ENCODE measurements at regions not wholly inside any gene's neighbourhood (a gene's known extent, or its start where the extent isn't known, plus 50 kb on each side); places are given as distances from the start of the nearest gene placed in this dataset.

DNA sequence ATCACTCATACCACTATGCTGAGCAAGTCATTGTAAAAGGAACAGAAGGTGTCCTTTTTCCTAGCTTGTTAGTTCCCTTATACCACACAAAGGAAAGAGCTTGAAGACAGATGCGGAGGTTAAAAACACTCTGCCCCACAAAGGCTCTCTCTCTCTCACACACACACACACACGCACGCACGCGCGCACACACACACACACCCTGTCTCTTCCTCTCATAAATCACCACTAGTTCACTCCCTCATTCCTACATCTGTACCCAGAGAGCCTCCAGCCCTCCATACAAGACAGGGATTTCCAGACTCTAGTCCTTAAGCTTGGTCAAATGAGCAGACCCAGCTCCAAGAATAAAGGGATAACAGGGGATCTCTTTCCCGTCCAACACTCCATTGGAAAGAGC is 120.1 kb upstream of the THBS1 start:
- intact Hi-C loops (cut with micrococcal nuclease), result no loop called here

GRCh38 chr15:39461536-39462130 is 119.2 kb upstream of the THBS1 start:
- intact Hi-C loops (cut with micrococcal nuclease), result no loop called here

GRCh38 chr15:39462691-39463090 is 118.2 kb upstream of the THBS1 start:
- intact Hi-C loops (cut with micrococcal nuclease), result no loop called here

DNA sequence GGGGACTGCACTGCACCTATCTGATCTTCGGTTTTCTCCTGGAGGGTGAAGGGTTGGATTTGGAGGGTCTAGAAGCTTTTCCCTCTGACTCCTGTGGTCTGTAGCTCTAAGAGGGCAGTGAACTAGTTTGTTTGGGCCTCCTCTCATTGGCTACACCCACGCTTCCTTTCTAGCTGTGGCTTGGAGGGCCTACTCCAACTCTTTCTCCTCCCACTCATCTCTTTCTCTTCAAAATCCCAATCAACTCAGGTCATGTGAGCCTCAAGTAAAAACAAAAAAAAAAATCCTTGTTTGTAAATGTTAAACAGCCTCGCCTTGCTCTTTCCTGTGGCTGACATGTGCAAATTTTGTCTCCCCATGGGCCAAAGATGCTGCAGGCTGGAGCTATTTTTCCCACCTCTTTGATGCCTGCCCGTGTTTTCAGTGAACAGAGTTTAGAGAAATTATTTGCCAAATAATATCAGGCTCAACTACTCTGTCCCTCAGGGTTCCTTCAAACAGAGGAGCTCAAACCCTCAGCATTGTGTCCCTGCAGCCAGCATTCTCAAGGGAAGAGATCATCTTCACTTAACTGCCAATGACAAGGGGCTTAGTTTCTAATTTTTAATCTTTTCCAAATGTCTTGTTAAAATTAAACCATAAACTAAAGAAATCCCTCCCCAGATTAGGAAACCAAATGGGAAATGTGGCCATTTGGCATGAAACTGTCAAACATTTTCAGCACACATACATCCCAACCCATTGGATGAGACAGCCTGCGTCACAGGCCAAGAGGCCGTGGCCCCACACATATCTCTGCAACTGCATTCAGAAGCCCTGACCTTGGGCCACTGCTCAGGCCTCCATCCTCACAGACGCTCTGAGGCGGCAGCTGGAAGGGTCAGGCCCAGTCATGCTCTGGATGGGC is 114.8 kb upstream of the THBS1 start:
- intact Hi-C loops (cut with micrococcal nuclease), result no loop called here

DNA sequence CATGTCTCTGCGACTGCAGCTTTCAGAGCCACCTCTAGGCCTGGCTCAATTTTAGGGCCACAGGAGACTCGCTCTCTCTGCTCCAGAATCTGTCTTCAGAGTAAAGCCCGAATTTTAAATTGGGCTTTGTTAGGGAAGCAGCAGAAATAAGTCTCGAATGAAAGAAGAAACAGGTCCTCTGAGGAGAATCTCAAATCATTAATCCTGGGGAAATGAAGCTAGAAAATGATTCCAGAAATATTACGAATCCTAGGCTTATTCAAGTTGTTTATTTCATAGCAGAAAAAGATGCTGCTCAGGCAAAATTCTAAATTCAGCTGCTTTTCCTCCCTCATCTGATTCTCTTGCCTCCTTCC is 114.2 kb upstream of the THBS1 start:
- intact Hi-C loops (cut with micrococcal nuclease), result no loop called here

- intact Hi-C loops (cut with micrococcal nuclease), result no loop called here
These were observed 112.5 kb upstream of the THBS1 start for GRCh38 chr15:39468331-39468730.

- intact Hi-C loops (cut with micrococcal nuclease), result no loop called here
These were observed 112.1 kb upstream of the THBS1 start for GRCh38 chr15:39468828-39469227.

GRCh38 chr15:39471785-39472574 is 108.9 kb upstream of the THBS1 start:
- intact Hi-C loops (cut with micrococcal nuclease), result no loop called here

DNA sequence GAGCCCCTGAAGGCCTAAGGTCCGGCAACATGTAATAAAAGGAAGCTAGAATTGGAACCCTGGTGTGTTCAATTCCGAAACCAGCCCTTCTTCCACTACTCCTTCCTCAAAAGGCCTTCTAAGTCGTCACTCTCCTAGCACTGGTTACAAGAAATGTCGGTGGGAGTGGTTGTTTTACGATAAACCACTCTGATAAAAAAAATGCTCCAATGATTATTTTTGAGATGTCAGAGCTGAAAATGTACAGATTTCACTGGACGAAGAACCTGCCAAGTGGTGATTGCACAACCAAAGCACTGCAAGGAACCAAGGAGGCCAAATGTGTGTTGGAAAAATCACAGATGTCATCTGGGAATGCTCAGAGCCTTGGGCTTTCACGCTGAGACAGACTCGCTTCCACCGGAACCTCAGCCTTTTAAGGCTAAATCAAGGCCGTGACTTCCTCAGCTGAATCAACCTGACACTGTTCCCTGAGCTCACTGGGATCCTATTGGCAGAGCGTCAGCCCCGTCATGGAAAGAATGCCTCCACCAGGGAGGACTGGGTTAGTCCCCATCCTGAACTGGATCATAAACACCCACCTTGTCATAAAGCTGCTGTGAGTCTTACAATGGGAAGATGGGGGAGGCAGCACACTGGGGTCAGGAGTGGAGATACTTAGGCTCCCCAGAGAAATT is 108.1 kb upstream of the THBS1 start:
- intact Hi-C loops (cut with micrococcal nuclease), result no loop called here

- intact Hi-C loops (cut with micrococcal nuclease), result no loop called here
These were observed 107.5 kb upstream of the THBS1 start for GRCh38 chr15:39473298-39473947.

DNA sequence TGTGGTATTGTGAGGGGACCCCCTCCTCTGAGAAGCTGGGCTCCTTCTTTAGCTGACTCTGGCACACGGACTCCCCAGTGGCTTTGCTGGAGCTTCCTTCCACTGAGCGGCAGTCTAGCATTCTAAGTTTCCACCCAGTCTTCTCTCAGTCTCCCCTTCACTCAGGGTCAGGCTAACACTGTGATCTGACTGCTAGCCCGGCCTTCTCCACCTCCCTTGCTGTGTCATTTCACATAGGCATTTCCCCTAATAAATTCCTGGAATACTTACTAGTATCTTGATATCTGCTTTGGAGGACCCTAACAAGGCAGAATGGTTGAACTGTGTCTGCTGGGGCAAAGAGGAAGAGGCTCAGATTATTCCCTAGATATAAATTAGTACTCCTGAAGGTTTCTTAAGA is 106.2 kb upstream of the THBS1 start:
- intact Hi-C loops (cut with micrococcal nuclease), result no loop called here

DNA sequence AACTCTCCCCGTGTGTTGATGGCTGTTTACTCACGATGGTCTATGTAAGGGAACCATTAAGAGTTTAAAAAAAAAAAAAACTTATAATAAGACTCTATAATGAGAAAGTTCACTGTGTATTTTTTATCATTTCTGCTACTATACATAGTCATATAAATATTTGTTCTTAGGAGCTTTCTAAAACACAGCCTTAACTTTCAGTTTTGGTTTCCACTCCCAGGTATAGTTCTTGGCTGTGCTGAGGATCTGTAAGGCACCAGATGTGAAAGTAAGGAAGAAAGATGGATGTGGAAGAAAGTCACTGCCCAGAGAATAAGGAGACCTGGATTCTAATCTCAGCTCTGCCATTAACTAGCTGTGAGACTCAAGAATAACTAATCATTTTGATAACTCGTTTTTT is 101.9 kb upstream of the THBS1 start:
- intact Hi-C loops (cut with micrococcal nuclease), result no loop called here

DNA sequence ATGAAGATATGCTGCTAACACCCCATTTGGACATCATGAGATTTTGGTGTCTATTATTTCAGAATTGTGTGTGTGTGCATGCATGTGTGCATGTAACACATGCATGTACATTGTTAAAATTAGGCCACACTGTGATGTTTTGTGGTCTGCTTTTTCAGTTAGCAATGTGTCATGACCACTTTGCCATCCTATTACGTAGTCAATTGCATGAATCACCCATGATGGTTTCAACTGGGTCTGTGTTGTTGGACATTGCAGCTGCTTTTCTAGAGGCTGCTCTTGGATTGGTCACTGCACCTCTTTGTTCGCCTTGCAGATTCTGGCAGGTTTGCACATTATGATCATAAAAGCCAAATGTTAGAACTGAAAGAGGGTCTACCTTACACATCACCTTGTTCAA is 101.0 kb upstream of the THBS1 start:
- intact Hi-C loops (cut with micrococcal nuclease), result no loop called here

GRCh38 chr15:39482459-39482858 is 98.4 kb upstream of the THBS1 start:
- intact Hi-C loops (cut with micrococcal nuclease), result no loop called here

GRCh38 chr15:39486621-39487457 is 94.0 kb upstream of the THBS1 start:
- intact Hi-C loops (cut with micrococcal nuclease), result no loop called here

- intact Hi-C loops (cut with micrococcal nuclease), result no loop called here
These were observed 93.5 kb upstream of the THBS1 start for GRCh38 chr15:39487458-39487735.

DNA sequence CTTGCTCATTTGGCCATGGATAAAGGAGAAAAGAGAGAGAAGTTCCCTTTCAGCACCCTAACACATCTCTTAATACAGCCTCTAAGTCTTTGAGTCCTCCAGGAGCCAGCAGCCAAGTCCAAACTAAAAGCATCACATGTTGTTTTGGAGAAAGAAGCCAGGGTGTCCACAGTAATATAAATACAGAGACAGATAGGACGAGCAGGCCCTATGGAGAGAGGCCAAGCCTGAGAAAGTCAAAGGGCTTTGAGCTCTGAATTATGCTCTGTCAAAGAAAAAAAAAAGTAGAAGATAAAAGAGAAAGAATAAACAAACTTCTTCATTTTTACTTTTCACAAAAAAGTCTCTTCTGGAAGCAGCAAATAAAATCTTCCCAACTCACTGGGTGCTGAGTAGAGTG is 92.4 kb upstream of the THBS1 start:
- intact Hi-C loops (cut with micrococcal nuclease), result no loop called here

GRCh38 chr15:39488961-39489360 is 91.9 kb upstream of the THBS1 start:
- intact Hi-C loops (cut with micrococcal nuclease), result no loop called here

GRCh38 chr15:39491115-39491885 is 89.6 kb upstream of the THBS1 start:
- intact Hi-C loops (cut with micrococcal nuclease), result no loop called here
